SU-DHL-6 (cell line): ENCODE measurements at regions not wholly inside any gene's neighbourhood (a gene's known extent, or its start where the extent isn't known, plus 50 kb on each side); places are given as distances from the start of the nearest gene placed in this dataset.

Experiments used
- EZH2phosphoT487 ChIP-seq: fragments of 200-600 bp; sonication (generic), shearing (Covaris generic); conservative IDR thresholded peaks from 2 replicates; pipeline ENCODE4 v1.6.1; 2018; ENCODE audit warnings: mild to moderate bottlenecking, antibody characterized with exemption, low read length, moderate library complexity, mixed read lengths
- TF ChIP-seq, protein P1 (sequence below): fragments of 200-600 bp; sonication (generic); IDR thresholded peaks from one replicate; pipeline ENCODE4 v1.5.1; 2017; ENCODE audit warnings: antibody characterized with exemption, mild to moderate bottlenecking, low read length, moderate library complexity; ENCODE audit not compliant: insufficient read depth, poor library complexity, severe bottlenecking

DNA sequence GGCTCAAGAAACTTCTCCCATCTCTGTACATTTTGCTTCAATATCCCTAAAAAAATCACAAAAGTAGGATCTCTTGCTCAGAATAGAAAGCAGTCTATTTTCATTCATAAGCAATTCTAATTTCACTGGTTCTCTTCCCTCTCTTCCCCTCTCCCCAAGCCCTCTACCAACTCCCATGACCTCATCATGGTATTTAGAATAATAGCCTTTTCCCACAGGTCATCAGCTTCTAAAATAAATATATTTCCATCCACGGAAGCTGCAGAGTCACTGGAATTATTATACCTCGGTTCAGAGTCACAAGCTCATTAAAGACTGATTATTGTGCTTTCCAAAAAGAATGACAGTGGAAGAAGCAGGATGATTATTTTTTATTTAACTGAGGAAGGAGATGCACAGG lies 84.2 kb upstream of the ADRA1B start:
- TF ChIP-seq, protein P1, sequence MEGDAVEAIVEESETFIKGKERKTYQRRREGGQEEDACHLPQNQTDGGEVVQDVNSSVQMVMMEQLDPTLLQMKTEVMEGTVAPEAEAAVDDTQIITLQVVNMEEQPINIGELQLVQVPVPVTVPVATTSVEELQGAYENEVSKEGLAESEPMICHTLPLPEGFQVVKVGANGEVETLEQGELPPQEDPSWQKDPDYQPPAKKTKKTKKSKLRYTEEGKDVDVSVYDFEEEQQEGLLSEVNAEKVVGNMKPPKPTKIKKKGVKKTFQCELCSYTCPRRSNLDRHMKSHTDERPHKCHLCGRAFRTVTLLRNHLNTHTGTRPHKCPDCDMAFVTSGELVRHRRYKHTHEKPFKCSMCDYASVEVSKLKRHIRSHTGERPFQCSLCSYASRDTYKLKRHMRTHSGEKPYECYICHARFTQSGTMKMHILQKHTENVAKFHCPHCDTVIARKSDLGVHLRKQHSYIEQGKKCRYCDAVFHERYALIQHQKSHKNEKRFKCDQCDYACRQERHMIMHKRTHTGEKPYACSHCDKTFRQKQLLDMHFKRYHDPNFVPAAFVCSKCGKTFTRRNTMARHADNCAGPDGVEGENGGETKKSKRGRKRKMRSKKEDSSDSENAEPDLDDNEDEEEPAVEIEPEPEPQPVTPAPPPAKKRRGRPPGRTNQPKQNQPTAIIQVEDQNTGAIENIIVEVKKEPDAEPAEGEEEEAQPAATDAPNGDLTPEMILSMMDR: no peak
- no peak for TF ChIP-seq EZH2phosphoT487
